Testis (tissue), 2 donors: ENCODE measurements at regions not wholly inside any gene's neighbourhood (a gene's known extent, or its start where the extent isn't known, plus 50 kb on each side); places are given as distances from the start of the nearest gene placed in this dataset.
"Not testable (repeated sequence)": the region's sequence is repeated elsewhere in the genome, so short reads cannot be mapped to it uniquely, and the experiment has no call there.

Source experiments
- CTCF ChIP-seq, 3 experiments: fragments of 450-650 bp in 2 of 3; fragments of 200-600 bp in 1 of 3; sonication (generic) in 1 of 3; IDR thresholded peaks; one replicate each; pipeline ENCODE4 v1.5.1; 2016 to 2019; ENCODE audit warnings: antibody characterized with exemption in 3 of 3, mild to moderate bottlenecking in 2 of 3, moderate library complexity in 1 of 3
- POLR2A ChIP-seq: fragments of 450-650 bp; IDR thresholded peaks from one replicate; pipeline ENCODE4 v1.6.1; 2017; ENCODE audit warnings: antibody characterized with exemption, mild to moderate bottlenecking, moderate library complexity

DNA sequence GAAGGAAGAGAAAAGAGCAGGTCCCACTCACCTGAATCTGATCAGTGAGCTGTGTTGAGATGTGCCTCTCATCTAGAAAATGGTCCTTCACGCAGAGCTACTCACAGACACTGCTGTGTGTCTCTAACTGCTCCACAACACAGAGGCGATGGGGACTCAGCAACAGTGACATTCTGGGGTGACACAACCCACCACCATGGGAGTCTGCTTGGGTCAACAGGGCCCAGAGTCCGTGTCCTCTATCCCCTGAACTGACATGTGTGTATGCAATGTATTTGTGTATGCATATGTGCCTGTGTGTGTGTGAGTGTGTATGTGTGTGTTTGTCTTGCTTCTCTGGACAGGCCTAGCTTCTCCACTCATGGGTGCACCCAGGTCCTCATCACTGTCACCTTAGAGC, 1154.8 kb upstream of the TPTE start:
- not testable (repeated sequence) for TF ChIP-seq CTCF (IDR thresholded peaks at IDR 0.05); POLR2A
